Spleen (tissue), 11 donors: ENCODE measurements at regions not wholly inside any gene's neighbourhood (a gene's known extent, or its start where the extent isn't known, plus 50 kb on each side); places are given as distances from the start of the nearest gene placed in this dataset.

Source experiments
- DNase-seq: peaks from one replicate; pipeline ENCODE4 v3.0.0-alpha.2; 2020
- H3K27ac ChIP-seq, 8 donors: fragments of 200-600 bp; sonication (generic) in 7 of 8; 1 replicate in 4 of 8; 2 replicates in 4 of 8; pipeline versions ENCODE4 v1.5.0 to v1.8.0; 2016 to 2021; ENCODE audit warnings: inconsistent platforms in 4 of 8, mild to moderate bottlenecking in 4 of 8, moderate library complexity in 1 of 8
- H3K27me3 ChIP-seq, 7 donors: fragments of 200-600 bp; sonication (generic) in 6 of 7; replicated peaks in 1 of 7; 1 replicate in 4 of 7; 2 replicates in 3 of 7; pipeline versions ENCODE4 v1.5.0 to v1.8.0; 2016 to 2021; ENCODE audit warnings: inconsistent platforms in 3 of 7, mild to moderate bottlenecking in 1 of 7
- H3K36me3 ChIP-seq, 6 donors: fragments of 200-600 bp; sonication (generic) in 5 of 6; 1 replicate in 4 of 6; 2 replicates in 2 of 6; pipeline versions ENCODE4 v1.5.0 to v1.8.0; 2016 to 2021; ENCODE audit warnings: inconsistent platforms in 2 of 6
- H3K4me1 ChIP-seq, 6 donors: fragments of 200-600 bp; sonication (generic) in 5 of 6; 1 replicate in 3 of 6; 2 replicates in 3 of 6; pipeline versions ENCODE4 v1.5.0 to v1.8.0; 2016 to 2021; ENCODE audit warnings: inconsistent platforms in 3 of 6
- H3K4me3 ChIP-seq, 8 donors: fragments of 200-600 bp; sonication (generic) in 7 of 8; 1 replicate in 4 of 8; 2 replicates in 4 of 8; pipeline versions ENCODE4 v1.5.0 to v1.8.0; 2016 to 2021; ENCODE audit warnings: inconsistent platforms in 4 of 8, mild to moderate bottlenecking in 4 of 8, moderate library complexity in 2 of 8
- H3K9me3 ChIP-seq, 8 donors: fragments of 200-600 bp; sonication (generic) in 7 of 8; 1 replicate in 4 of 8; 2 replicates in 4 of 8; pipeline versions ENCODE4 v1.5.0 to v1.8.0; 2016 to 2021; ENCODE audit warnings: inconsistent platforms in 4 of 8
- POLR2A ChIP-seq, 3 donors: fragments of 450-650 bp; IDR thresholded peaks; one replicate each; pipeline ENCODE4 v1.5.1; 2017; ENCODE audit warnings: antibody characterized with exemption in 3 of 3, mild to moderate bottlenecking in 1 of 3
- POLR2AphosphoS5 ChIP-seq, 3 donors: sonication (generic); formaldehyde crosslinking; IDR thresholded peaks; one replicate each; pipeline ENCODE4 v1.5.1; 2017; ENCODE audit warnings: antibody characterized with exemption in 3 of 3
- WGBS, 5 donors: extraction: QIAGEN DNeasy Blood & Tissue Kit in 3 of 5; methylation state at CpG; one replicate each; pipeline versions ENCODE4 v1.1.5 to v1.1.7; 2013 to 2018; 5-methylcytosine and 5-hydroxymethylcytosine counted together
- intact Hi-C: fragments of 100-400 bp; cut with DNase I; formaldehyde crosslinking; loops from one replicate; pipeline ENCODE4 v1.15.0; 2023; ENCODE audit warnings: low total_unique reads
- TF ChIP-seq, protein P1 (sequence below), 11 experiments: fragments of 200-600 bp in 7 of 11; fragments of 450-650 bp in 4 of 11; sonication (generic) in 4 of 11; IDR thresholded peaks in 8 of 11; conservative IDR thresholded peaks in 3 of 11; 1 replicate in 7 of 11; 2 replicates in 4 of 11; pipeline versions ENCODE4 v1.4.0 to v1.8.0; 2016 to 2021; ENCODE audit warnings: antibody characterized with exemption in 11 of 11, inconsistent platforms in 4 of 11, mild to moderate bottlenecking in 1 of 11
- donor health status: healthy with polysubstance abuse.
- donor health status: DM: no; HTN: no; CAD: no; lungs with moderate emphysema.
- donor health status: DM: no; HTN: no; CAD: no.
- donor health status: Bipolar disorder and iron deficiency.
- donor health status: healthy.
- donor health status: DM: no; HTN: no; CAD: no.
- donor health status: DM: yes; HTN: yes; CAD: no.

DNA sequence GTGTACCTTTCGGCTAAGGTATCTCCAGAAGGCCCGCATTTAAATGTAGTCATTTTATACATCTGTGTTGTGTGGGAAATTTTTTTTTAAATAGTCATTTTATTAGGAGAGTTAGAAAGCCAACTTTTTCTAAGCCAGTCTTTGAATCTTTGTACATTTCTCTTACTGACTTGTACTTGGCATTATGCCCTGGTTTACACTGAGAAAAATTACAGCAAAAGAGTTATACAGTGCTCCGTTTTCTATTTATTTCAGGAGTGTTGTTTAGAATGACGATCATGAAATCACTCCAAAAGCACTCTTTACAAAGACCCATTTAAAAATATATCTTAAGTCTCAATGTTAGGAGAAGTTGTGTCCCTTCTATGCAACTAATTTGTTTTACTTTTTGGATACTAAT is 91.8 kb downstream of the CYB561 start:
- H3K4me3 ChIP-seq = no peak overlapping the region
- no peaks in the 10 kb centered on the region for H3K27me3 ChIP-seq
- H3K27ac ChIP-seq = no peak overlapping the region
- H3K9me3 ChIP-seq = no peaks in the 10 kb centered on the region
- DNase-seq = no peak
- 90 to 94% (median 91%) methylated on average over 4 of the region's 4 CpGs for WGBS, 5 donors
- intact Hi-C loops = no loop called here
- no peaks in the 10 kb centered on the region for H3K4me1 ChIP-seq
- H3K36me3 ChIP-seq = peaks cover 0 to 8% (median 0%) of the 10 kb centered on the region in 6 donors
- TF ChIP-seq, protein P1, sequence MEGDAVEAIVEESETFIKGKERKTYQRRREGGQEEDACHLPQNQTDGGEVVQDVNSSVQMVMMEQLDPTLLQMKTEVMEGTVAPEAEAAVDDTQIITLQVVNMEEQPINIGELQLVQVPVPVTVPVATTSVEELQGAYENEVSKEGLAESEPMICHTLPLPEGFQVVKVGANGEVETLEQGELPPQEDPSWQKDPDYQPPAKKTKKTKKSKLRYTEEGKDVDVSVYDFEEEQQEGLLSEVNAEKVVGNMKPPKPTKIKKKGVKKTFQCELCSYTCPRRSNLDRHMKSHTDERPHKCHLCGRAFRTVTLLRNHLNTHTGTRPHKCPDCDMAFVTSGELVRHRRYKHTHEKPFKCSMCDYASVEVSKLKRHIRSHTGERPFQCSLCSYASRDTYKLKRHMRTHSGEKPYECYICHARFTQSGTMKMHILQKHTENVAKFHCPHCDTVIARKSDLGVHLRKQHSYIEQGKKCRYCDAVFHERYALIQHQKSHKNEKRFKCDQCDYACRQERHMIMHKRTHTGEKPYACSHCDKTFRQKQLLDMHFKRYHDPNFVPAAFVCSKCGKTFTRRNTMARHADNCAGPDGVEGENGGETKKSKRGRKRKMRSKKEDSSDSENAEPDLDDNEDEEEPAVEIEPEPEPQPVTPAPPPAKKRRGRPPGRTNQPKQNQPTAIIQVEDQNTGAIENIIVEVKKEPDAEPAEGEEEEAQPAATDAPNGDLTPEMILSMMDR (IDR thresholded peaks at IDR 0.05 in 8 of 11, conservative IDR thresholded peaks at IDR 0.05 in 3 of 11) = no peak
- TF ChIP-seq POLR2AphosphoS5 (IDR thresholded peaks at IDR 0.05) = no peak
- no peak for TF ChIP-seq POLR2A (IDR thresholded peaks at IDR 0.05)

- Histone ChIP-seq H3K4me1 (no peaks in the 10 kb centered on the region), H3K27me3 (no peaks in the 10 kb centered on the region), H3K27ac (no peak overlapping the region), H3K4me3 (no peak overlapping the region), H3K36me3 (peaks cover 0 to 12% (median 0%) of the 10 kb centered on the region in 6 donors), H3K9me3 (peaks cover 0 to 2% (median 0%) of the 10 kb centered on the region in 8 donors)
- TF ChIP-seq POLR2AphosphoS5 (IDR thresholded peaks at IDR 0.05) = no peak
- no peak for TF ChIP-seq POLR2A (IDR thresholded peaks at IDR 0.05)
- TF ChIP-seq, protein P1 (IDR thresholded peaks at IDR 0.05 in 8 of 11, conservative IDR thresholded peaks at IDR 0.05 in 3 of 11) = no peak
- WGBS, 5 donors = 68 to 97% (median 86%) methylated on average over 1 of the region's 1 CpG
- intact Hi-C loops = no loop called here
- no peak for DNase-seq
Observed at GRCh38 chr17:63356337-63356757, 89.8 kb downstream of the CYB561 start.

- WGBS, 5 donors = 77 to 93% (median 84%) methylated on average over 6 of the region's 6 CpGs
- intact Hi-C loops = no loop called here
- no peaks in the 10 kb centered on the region for H3K4me1 ChIP-seq
Observed at GRCh38 chr17:63358111-63358839, 87.8 kb downstream of the CYB561 start.

GRCh38 chr17:63358956-63359355 is 87.2 kb downstream of the CYB561 start:
- H3K4me1 ChIP-seq = no peaks in the 10 kb centered on the region
- no peak overlapping the region for H3K4me3 ChIP-seq
- intact Hi-C loops = no loop called here
- H3K27me3 ChIP-seq = no peaks in the 10 kb centered on the region
- WGBS, 5 donors = 83 to 96% (median 88%) methylated on average over 3 of the region's 3 CpGs
- no peak overlapping the region for H3K27ac ChIP-seq
- peaks cover 0 to 11% (median 9%) of the 10 kb centered on the region in 8 donors for H3K9me3 ChIP-seq
- H3K36me3 ChIP-seq = peaks cover 0 to 24% (median 2%) of the 10 kb centered on the region in 6 donors
- no peak for DNase-seq
- TF ChIP-seq POLR2AphosphoS5 (IDR thresholded peaks at IDR 0.05) (no peak), POLR2A (IDR thresholded peaks at IDR 0.05) (no peak)
- TF ChIP-seq, protein P1 (IDR thresholded peaks at IDR 0.05 in 8 of 11, conservative IDR thresholded peaks at IDR 0.05 in 3 of 11) = no peak

More at GRCh38 chr17:63358111-63358839, 87.8 kb downstream of the CYB561 start:
- no peaks in the 10 kb centered on the region for H3K27me3 ChIP-seq
- no peak for DNase-seq
- peaks cover 0 to 11% (median 9%) of the 10 kb centered on the region in 8 donors for H3K9me3 ChIP-seq
- peaks cover 0 to 24% (median 2%) of the 10 kb centered on the region in 6 donors for H3K36me3 ChIP-seq
- no peak overlapping the region for H3K27ac ChIP-seq
- TF ChIP-seq POLR2AphosphoS5 (IDR thresholded peaks at IDR 0.05) (no peak), POLR2A (IDR thresholded peaks at IDR 0.05) (no peak)
- TF ChIP-seq, protein P1 (IDR thresholded peaks at IDR 0.05 in 8 of 11, conservative IDR thresholded peaks at IDR 0.05 in 3 of 11) = no peak
- H3K4me3 ChIP-seq = no peak overlapping the region
